ENCODE measurements at regions not wholly inside any gene's neighbourhood (a gene's known extent, or its start where the extent isn't known, plus 50 kb on each side); places are given as distances from the start of the nearest gene placed in this dataset.

DNA sequence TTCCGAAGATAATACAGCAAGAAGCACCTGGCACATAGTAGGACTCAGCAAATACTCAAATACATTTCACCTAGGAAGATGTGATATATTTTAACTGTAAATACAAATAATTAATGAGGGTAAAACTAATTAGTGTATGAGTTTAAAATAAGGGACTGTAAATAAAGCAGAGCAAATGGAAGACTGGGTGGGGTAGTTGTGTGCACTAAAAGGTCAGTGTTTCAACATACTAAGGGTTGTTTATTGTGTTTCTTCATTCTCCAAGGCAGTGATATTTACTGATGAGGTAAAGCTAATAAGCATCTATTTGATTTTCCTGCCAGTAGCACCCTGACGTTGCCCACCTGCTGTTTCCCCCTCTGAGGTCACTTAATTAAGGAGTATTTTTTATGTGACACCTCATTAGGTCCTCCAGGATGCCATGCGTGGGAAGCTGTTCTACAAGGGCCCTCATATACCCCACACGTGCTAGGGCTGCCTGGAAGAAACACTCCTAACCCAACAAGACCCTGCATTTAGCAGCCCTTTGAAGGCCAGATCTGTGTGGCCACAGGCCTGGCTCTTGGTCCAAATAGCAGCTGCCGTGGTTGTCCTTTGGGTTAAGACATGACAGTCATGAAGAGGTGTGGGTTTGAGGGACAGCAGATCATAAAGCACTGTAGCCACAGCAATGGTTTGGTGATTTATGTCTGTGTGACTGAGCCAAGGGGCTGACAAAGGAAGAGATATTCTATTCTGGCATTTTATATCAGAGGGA is 97.5 kb upstream of the RPS23 start:
- no peak for DNase-seq (ENCODE audit: low read depth in 3 of 3, low spot score in 1 of 3)

DNA sequence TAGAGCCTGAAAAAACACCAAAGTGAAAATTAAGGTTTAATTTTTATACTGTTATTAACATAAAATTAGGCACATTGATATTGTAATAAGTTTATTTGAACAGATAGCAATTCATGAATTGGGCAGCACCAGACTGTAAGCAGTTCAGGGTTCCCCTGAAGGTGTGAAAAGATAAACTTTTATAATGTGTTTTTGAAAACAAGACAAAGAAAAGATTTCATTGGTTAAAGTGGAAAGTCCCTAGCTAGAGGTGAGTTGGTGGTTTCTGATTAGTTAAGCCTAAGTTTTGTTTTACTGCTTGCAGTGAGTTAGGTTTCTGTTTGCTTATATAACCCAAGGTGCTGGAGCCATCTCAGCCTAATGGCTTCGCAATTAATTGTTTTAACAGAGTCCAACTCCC is 96.5 kb upstream of the RPS23 start:
- no peak for DNase-seq (ENCODE audit: low read depth in 3 of 3, low spot score in 1 of 3)

- no peak for DNase-seq (ENCODE audit: low read depth in 3 of 3, low spot score in 1 of 3)
Observed at GRCh38 chr5:82367930-82368329, 89.8 kb upstream of the RPS23 start.

- DNase-seq (ENCODE audit: low read depth in 3 of 3, low spot score in 1 of 3), result no peak
Observed at GRCh38 chr5:82365744-82366228, 87.6 kb upstream of the RPS23 start.

DNA sequence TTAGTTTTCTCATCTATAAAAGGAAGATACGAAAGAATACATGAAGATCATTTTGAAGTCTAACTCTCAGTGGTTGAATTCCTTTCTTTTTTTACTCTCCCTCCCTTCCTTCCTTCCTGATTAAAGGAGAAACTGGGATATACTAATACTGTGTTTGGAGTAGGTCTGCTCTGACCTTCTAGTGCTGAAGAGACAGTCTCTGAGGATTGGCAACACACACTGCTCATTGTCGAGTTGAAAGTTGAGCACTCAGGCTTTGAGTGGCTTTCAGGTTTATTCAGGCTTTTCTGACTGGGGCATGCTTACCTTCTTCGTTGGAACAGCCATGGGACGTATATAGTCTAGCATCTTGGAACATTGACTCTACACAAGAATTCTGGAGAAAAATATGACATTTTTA is 86.9 kb upstream of the RPS23 start:
- DNase-seq (ENCODE audit: low read depth in 3 of 3, low spot score in 1 of 3), result no peak

- DNase-seq (ENCODE audit: low read depth in 3 of 3, low spot score in 1 of 3), result no peak
Observed at GRCh38 chr5:82364497-82364896, 86.3 kb upstream of the RPS23 start.

DNA sequence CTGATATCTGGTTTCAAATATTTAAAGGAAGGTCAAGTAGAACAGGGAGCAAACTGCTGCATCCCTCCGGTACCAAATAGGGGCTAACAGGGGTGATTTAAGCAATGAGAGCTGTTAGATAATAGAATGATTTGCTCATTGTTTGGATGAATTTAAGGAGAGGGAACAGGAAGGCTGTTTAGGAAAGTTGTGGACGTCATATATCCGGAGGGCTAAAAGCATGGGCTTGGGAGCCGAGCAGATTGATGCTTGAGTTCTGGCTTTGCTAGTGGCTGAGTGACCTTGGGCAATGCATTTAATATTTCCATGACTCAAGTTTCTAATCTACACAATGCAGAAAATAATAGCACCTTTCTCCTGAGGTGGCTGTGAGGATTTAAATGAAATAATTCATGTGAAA is 85.4 kb upstream of the RPS23 start:
- DNase-seq (ENCODE audit: low read depth in 3 of 3, low spot score in 1 of 3), result no peak

GRCh38 chr5:82362636-82363035 is 84.5 kb upstream of the RPS23 start:
- DNase-seq (ENCODE audit: low read depth in 3 of 3, low spot score in 1 of 3), result no peak

DNA sequence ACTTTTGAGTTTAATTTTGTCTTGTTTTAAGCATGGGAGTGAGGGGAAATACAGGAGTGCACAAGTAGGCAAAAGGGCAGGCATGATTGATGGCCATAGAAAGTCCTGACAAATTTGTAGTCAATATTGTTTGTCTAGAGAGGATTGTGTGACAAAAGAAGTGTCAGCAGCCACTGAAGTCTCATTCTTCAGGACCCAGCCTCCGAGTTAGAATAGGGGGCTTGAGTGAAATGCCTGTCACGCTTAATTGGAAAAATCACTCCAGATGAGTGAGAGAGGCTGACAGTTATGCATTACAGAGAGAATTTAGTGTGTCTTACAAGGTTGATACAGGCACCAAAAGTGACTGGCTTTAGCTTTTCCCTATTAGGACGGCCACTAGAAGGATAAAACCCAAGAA is 81.9 kb upstream of the RPS23 start:
- no peak for DNase-seq (ENCODE audit: low read depth in 3 of 3, low spot score in 1 of 3)

- no peak for DNase-seq (ENCODE audit: low read depth in 3 of 3, low spot score in 1 of 3)
Observed at GRCh38 chr5:82359272-82359671, 81.1 kb upstream of the RPS23 start.

GRCh38 chr5:82358457-82358856 is 80.3 kb upstream of the RPS23 start:
- no peak for DNase-seq (ENCODE audit: low read depth in 3 of 3, low spot score in 1 of 3)

DNA sequence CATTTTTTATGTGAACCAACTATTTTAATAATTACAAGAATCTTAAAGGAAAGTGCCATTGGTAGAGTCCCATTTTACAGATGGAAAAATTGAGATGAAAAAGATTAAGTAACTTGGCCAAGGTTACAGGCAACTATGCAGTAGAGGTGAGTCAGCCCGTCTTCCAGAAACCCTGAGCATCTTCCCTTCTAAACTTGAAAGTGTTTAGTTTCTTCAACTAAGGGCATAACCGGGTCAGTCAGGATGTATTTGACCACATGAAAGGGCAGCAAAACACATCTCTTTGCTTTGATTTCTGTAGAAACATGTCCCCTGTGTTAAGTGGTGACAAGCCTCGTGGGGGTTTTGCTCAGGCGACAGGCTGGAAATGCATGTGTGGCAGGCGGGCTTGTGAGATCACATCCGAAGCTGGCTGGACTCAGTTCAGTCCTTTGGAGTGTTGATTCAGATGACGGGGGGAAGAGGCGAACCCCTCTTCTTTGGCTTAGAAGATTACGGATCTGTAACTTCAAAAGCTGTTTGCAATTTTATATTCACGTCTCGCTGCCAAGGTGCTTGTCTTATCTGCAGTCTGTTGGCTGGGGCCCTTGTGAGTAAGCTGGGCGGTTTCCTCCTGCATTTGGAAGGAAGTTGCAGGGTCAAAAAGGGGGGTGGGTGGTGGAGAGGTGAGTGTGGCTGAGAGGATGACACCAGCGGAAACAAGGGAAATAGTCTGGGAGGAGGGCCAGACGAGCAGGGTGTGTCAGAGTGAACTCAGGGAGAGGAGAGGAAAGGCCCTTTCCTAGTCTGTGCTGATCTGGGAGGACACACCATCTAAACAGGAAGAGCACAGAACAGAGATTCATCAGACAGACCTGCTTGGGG is 78.9 kb upstream of the RPS23 start:
- DNase-seq (ENCODE audit: low read depth in 3 of 3, low spot score in 1 of 3), result peak; percentile 29 to 63 (median 55)

GRCh38 chr5:82356021-82356420 is 77.9 kb upstream of the RPS23 start:
- no peak for DNase-seq (ENCODE audit: low read depth in 3 of 3, low spot score in 1 of 3)

DNA sequence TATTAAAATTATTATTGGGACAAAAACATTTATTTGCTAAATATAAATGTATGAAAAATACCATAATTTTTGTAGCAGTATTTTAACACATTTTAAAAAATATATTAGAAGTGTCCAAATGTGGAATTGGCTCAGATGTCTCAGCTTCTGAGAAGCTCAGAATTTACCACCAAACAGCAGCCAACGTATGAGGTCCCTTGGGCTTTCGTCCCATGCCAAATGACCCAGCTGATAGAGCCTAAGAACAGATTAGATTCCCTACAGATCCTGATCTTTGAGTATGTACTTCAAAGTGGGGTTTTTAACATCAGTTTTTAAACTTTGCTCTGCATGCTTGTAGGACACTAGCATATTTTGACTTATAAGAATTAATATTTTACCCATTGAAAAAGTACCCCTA is 77.3 kb upstream of the RPS23 start:
- DNase-seq (ENCODE audit: low read depth in 3 of 3, low spot score in 1 of 3), result no peak

- DNase-seq (ENCODE audit: low read depth in 3 of 3, low spot score in 1 of 3), result no peak
Observed at GRCh38 chr5:82355053-82355452, 76.9 kb upstream of the RPS23 start.

- DNase-seq (ENCODE audit: low read depth in 3 of 3, low spot score in 1 of 3), result no peak
Observed at GRCh38 chr5:82354543-82354942, 76.4 kb upstream of the RPS23 start.

- DNase-seq (ENCODE audit: low read depth in 3 of 3, low spot score in 1 of 3), result no peak
Observed at GRCh38 chr5:82353522-82353921, 75.4 kb upstream of the RPS23 start.

DNA sequence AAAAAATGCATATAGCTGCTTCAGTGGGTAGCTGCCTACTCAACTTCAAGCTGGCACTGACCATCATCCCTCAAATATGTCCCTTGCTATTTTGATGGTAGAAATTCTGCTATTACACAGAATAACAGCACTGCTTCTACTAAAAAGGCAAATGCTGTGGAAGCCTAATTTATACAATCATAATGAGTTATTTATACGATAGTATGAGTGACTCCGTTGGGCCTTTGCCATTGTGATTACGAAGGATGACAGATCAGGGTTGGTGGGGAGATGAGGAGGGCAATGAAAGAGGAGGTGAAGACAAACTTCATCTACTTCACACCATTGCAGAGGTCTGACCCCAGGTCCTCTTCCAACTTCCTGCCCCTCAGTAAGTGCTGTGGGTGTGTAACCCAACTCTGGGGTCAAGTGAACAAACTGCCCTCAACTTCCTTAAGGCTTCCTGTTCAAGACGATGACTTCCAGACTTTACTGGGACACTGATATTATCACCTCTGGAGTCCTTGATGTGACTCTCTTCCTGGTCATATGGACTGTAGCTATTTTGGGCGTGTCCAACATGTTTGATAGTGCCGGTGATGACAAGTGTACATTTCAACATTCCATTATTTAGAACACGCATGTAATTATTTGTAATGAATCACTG is 74.1 kb upstream of the RPS23 start:
- DNase-seq (ENCODE audit: low read depth in 3 of 3, low spot score in 1 of 3), result no peak

GRCh38 chr5:82351754-82352145 is 73.6 kb upstream of the RPS23 start:
- DNase-seq (ENCODE audit: low read depth in 3 of 3, low spot score in 1 of 3), result no peak

DNA sequence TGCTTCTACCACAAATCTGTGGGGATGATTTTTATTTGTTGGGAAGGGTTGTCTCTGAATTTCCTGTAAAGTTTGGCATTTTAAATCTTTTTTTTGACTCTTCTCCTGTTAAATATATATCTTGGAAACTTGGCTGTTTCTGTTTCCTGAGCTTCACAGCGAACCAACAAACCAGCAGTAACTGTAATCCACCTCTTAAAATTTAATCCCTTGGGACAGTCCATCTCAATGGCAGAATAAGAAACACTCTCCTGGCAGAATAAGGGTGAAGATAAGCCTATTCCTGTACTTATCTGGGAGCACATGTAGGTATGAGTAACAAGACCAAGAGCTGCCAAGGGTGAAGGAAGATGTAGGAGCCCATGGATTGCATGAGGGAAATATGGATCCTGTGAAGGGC is 73.1 kb upstream of the RPS23 start:
- no peak for DNase-seq (ENCODE audit: low read depth in 3 of 3, low spot score in 1 of 3)

DNA sequence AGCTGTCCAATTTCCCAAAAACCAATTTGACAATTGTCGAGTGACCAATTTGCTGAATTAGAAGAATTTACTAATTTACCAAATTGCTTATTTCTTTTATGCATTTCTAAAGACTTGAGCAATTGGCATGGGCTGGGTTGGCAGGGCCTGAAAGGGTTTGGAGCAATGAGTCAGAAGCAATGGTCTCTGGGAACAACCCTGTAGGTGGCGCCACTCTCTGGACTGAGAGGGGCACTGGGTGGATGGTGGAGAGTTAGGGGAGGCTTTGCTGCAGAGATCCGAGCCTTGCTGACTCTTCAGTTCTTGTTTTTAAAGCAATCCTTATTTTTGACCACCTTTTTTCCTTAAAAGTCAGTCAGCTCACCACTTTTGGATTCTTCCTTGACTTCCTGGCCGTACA is 71.5 kb upstream of the RPS23 start:
- DNase-seq (ENCODE audit: low read depth in 3 of 3, low spot score in 1 of 3), result peak in 1 of 3 donors; percentile 21

Data from stimulated activated CD4-positive, alpha-beta T cell treated with anti-CD3 and anti-CD28 coated beads, TNF-alpha, amount 100 ng/mL, for 1 hour (primary cell).